Stimulated activated CD8-positive, alpha-beta memory T cell treated with anti-CD3 and anti-CD28 coated beads, Interleukin-4, amount 100 ng/mL, for 1 hour (primary cell): ENCODE measurements at regions not wholly inside any gene's neighbourhood (a gene's known extent, or its start where the extent isn't known, plus 50 kb on each side); places are given as distances from the start of the nearest gene placed in this dataset.
"Not testable (repeated sequence)": the region's sequence is repeated elsewhere in the genome, so short reads cannot be mapped to it uniquely, and the experiment has no call there.

Source experiments
- DNase-seq, 2 donors: peaks; one replicate each; pipeline ENCODE4 v3.0.0-alpha.2; 2020; ENCODE audit warnings: low read depth in 2 of 2, low spot score in 1 of 2

DNA sequence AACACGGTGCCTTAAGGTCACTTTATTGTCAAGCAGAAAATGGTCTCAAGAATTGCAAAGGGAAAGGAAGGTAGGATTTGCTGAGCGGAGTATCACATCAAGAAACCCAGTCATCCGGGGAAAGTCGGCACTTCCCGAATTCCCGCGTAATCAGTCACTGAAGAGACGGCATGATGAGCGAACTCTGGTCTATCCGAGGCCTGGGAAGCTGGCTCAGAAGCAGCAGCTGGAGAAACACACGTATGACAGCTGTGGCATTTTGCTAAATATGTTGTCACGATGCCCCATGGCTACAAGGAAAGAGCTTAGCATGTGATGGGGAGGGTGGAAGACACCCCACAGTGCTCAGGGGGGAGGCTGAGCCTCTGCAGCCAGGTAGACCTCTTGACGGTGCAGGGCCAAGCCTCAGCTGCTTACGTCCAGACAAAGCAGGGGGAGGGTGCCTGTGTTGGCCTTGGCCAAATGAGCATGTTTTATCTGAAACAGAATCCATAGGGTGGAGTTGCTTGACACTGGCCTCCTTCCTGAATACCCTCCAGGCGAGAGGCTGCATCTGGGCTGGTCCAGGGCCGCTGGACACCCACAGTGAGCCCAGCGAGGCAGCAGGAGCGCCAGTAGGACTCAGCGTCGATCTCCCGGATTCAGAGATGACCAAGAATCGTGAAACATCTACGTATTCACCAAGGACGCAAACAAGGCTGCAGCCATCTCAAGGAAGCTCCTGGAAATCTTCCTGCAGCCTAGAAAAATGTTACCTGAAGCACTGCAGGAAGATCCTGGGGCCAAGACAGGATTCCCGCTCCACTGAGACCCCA is 118.8 kb upstream of the AFDN start:
- DNase-seq: no peak

DNA sequence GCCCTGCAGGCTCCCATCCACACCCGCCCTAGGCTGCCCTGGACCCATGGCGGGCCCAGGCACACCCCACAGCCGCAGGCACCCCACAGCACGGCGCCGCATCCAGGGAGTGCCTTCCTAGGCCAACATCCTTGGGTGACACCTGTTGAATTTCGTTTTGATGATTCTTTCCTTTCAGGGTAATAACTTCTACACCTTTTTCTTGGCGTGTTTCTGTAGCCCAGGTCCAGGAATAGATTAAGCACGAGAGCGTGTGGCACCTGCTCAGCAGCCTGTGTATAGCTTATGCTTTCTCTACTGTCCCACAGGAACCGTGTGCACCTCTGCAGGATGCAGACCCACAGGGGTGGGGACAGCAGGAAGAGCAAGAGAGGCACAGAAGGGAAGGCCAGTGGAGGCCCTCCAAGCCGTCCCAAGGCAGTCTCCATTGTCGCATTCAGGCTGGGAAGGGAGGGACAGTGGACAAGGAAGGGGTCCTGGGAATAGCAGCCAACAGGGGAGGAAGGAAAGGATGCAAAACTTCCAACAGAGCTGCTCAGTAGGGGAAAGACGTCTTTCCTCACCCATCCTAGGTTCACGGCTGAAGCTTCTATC is 118.1 kb upstream of the AFDN start:
- DNase-seq: no peak

DNA sequence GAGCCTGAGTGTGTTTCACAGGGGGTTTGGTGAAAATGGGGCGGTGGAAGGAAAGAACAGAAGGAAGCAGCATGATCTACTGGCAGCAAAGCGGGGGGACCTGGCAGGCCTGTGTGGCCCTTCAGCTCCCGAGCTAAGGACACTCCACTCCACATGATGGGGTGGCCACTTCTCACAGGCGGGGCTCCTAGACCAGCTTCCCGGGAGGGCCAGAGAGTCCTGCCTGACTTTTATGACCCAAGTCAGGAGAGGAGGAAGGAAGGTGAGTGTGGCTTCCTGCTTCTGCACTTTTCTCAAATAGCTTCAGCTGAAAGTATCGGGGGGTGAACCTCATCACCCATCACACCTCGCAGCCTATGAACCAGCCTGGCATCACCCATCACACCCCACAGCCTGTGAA is 117.5 kb upstream of the AFDN start:
- no peak for DNase-seq

DNA sequence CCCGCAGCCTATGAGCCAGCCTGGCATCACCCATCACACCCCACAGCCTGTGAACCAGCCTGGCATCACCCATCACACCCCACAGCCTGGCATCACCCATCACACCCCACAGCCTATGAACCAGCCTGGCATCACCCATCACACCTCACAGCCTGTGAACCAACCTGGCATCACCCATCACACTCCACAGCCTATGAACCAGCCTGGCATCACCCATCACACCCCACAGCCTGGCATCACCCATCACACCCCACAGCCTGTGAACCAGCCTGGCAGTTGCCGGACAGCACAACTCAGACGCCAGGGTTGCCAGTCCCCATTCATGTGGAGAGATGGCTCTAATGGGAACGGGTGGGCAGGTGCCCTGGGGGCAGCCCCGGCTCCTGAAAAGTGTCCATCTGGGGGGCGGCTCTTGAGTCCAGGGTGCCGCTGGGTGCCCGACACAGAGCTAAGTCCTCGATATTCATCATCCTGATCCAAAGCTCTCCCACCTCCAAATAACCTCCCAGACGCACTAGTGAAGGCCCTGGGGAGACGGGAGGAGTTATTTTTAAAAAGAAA is 116.9 kb upstream of the AFDN start:
- not testable (repeated sequence) for DNase-seq

DNA sequence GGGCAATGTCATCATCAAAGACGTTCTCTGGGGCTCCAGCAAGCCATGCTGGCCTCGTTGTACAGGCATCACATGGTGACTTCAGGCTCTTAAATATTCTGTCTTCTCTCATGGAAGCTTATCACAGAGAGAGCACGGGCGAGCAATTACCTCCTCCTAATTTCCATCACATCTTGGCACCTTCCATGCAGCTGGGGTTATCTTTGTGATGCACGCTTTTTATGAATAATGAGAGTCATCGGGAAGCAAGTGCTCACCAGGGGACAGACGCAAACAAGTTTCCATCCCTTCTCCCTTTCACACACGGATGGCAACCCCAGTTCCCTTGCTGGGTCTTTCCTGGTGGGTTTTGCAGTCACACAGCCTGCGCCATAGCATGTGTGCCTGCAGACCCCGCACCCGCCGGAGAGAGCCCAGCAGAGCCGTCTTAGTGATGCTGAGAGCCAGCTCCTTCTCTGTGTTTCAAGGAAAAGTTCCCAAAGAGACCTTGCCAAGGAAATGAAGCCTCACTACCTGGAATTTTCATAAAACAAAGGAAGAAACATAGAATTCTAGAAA is 116.3 kb upstream of the AFDN start:
- no peak for DNase-seq

DNA sequence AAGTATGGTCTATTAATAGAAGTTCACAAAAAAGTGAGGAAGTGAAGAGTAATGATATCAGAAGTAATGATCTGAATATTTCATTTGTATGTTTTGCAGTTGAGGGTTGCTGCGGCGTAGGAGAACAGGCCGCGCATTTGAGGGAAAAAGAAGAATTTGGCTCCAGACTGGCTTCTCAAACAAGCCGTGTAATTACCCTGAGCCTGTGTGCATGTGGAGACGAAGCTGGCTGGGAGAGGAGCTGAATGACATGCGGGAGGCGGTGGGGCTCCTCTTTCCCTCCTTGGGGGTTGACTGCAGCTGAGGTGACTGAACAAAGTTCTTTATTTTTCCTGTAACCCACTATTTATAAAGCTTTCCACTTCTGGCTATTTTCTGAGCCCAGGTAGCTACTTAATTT is 115.5 kb upstream of the AFDN start:
- no peak for DNase-seq

DNA sequence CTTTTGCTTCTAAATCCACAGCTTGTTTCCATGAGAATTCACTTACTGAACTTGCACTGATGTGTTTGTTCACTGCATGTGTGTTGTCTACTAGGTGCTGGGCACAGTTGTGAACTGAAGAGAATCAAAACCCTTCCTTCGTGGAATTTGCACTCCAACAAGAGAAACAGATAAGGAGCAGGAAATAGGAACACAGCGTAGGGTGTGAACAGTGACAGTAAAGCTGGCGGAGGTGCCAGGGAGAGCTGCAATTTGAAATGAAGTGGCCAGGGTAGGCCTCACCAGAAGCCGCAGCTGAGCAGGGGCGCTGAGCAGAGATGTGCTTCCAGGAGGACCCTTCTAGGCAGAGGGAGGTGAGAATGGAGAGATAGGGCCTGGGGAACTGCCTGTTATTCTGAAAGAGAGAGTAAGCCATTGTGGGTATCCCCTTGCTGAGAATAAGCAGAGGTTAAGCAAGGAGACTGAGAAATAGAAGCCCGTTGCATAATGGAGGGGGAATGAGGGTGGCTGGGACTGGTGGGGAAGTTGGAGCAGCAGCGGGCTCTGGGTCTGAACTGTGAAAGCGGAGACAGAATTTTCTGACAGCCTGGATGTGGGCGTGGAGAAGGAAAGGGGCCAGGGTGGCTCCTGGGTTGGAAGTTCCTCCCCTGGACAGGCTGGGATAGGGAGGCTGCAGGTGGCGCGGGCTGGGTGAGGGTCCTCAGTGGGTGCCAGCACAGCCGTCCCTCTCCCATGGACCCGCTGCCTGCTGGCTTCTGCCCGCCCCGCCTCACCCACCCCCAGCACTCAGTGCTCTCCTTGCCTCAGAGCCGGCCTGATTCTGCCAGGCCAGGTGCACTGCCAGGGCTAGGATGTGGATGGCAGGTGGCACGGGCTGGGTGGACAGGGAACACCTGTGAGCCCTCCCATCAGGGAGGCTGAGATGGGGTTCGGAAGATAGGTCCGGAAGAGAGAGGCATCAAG is 114.7 kb upstream of the AFDN start:
- no peak for DNase-seq

DNA sequence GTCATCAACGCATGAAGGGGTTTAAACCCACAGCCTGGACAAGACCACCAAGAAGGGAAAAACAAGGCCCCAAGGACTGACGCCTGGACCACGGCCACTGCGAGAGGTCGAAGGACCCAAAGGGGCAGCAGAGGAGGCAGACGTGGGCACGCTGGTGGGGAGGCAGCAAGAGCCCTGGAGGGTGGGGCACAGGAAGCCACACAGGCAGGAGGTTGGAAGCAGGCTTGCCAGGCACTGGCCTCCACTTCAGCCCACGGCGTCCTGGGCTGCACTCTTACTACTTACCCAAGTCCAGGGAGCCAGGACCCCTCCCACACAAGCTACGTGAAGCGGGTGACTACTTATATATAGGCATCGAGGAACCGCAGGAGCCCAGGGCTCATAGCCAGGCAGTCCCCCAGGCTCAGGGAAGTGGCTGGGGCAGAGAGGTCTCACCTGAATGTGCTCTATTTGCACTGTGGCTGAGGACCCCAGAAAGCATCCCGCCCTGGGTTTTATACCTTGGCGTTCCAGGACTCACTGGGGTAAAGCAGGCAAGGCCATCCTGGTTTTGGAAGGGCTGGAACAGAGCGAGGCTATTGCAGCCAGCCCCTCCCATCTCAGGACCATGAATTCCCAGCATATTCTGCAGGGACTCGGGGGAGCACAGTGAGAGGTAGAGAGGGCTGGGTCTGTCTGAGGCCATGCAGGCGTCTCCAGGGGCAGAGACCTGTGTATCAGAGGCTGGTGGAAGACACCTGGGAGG is 113.8 kb upstream of the AFDN start:
- DNase-seq: no peak

DNA sequence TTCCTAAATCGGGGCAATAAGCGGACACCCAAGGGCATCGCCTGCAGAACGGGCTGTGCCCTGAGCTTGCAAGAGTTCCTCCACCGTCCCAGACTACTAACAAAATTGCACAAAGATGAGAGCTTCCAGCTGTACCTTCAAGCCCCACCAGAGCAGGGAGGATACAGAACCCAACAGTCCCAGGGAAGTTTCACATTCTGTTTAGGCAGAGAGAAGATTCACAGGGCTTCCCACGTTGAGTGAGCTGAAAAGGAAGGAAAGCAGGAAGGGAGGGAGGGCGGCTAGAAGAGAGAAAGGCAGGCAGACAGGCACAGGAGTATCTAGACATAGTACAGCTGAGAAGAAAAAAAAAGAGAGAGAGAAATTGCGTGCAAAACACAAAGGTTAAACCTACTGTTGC is 112.6 kb upstream of the AFDN start:
- no peak for DNase-seq

DNA sequence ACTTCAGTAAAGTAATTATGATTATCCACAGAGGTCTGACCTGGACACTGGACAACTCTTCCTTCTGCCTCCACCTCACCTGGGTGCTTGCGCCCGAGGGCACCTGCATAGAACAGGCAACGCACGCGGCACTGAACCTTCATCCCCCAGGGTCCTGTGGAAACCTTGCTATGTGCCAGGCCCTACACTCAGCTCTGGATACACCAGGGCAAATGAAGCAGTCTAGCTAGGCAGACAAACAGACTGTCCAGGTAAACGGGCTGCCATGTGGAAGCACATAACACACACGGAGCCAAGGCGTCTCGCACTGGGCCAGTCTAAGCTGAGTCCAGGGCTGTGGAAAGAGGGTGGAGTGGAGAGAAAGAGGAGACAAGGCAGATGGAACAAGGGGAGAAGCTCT is 109.3 kb upstream of the AFDN start:
- DNase-seq: no peak

DNA sequence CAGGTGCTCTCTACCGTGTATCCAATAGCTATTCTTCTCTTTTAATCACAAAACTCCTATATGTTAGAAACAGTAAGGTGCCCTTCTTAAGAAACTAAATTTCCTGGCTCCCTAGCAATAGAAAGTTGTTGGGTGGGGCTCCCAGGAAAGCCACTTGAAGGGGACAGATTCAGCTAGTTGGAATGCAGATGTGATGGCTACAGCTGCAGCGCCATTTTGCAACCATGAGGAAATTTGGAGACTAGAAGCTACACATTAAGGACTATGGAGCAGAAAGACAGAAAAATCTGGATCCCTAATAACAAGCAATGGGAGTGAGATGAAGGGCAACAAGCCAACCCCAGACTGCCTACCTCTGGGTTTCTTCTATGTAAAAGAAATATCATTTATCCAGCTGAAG is 108.8 kb upstream of the AFDN start:
- DNase-seq: no peak

DNA sequence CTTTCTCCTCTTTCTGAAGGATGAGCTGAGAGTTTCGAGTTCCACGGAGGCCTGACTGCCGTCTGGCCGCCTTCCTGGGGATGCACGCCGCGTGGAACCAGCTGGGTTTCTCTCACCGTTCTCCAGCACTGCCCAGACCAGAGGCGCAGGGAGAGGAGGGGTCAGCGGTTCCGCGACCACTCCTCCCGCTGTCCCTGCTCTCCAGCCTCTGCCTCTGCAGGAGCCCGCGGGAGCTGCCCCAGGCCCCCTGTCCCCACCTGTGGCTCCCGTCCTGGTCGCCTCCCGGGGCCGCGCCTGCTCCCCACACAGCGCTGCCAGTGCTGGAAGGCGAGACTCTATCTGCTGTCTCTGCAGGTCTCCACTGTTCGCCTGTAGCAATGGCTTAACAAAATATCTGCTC is 106.8 kb upstream of the AFDN start:
- DNase-seq: no peak

DNA sequence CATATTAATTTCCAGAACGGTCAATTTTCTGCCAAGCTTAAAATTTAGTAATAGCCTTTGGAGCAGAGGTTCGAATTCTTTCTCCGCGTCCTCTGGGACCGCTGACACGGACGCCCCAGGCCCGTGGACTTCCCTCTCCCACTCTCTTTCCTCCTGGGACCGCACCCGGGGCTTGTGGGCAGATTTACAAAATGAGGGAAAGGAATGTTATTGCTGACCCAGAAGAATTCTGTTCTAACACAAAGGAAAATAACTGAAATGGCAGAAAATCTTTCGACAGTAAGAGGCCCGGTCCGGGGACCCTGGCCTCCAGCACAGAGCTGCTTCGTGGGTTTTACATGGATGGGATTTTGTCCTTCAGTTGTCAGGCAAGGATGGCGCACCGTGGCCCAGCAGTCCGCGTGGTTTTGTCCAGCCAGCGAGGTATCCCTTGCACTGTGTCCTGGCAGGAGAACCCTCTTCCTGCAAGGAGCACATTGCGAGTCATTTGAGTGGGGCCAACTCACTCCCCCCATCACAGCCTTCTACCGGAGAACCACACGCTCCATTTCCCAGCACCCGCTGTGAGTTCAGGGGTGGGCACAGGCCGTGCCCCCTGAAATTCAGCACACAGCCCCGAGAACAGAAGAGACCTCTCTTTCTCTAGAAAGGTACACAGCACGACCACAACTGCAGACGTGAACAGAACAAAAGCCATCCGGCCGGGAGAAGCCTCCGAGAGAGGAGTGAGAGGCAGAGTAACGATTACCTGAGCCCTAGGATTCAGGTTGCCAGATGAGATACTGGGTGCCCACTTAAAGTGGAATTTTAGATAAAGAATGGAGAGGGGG is 106.0 kb upstream of the AFDN start:
- DNase-seq: no peak

DNA sequence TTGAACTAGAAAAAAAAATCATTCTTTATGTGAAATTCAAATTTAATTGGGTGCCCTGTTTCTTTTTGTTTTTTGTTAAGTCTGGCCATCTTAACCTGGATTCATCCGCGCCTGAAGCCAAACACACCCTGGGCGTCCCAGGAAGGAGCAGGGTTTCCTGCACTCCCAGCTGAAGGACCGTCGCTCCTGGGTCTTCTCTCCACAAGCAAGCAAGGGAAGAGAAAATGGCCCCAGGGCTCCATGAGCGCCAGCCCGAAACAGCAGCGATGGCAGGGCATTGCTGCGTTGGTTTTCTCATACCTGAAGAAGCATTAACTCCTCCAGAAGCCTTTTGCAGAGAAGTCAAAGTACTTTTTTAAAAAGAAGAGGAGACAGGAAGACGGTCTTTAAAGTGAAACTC is 105.4 kb upstream of the AFDN start:
- DNase-seq: no peak

DNA sequence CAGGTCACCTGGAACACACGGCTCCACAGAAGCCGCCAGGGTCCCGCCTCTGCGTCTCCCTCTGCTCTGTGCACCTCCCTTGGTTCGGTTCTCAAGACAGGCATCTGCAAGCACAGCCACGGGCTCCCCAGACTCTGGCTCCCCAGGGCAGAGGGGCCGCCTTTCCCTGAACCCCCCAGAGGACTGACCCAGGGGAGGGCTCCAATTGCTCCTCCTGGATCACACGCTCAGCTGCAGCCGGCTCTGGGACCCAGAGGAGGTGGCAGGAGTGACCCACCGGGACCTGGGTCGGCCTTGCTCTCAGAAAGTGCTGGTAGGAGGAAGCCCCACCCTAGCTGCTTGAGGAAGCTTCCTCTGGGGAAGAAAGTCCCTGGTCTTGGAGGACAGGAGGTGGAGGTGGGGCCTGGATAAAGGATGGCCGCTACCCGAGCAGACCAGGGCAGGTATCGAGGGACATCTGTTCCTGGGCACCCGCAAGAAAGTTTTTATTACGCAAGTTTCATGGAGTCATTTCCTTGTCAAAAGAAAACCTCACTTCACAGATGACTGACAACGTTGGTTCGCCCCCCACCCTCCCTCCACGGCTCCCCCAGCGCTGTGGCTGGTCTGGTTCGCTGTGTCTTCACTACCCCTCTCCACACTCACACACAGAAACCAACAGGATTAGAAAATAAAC is 103.9 kb upstream of the AFDN start:
- DNase-seq: no peak

DNA sequence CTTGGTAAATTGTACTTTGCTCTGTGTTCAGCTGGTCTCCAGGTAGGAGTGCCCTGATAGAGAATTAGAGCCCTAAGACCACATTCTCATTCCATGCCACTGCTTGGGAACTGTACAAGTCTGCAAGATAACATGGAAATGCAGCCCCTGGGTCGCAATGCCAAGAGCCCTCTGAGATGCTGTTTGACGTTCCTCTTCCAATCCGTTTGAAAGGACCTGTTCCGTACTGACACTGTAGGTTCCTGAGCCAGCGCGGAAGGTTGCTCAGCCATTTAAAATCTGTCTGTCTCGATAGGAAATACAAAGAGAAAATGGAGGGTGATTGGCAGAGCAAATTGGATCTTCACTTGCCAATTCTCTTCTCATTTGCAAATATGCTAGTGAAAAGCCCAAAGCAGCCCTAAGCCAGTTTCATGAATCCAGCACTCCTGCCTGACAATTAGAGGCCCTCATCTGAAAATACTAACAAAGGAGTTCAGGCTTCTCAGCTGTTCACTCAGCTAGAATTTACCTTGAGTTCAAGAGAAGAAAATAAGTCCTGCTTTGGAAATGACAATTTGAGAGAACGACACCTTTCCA is 100.6 kb upstream of the AFDN start:
- no peak for DNase-seq

DNA sequence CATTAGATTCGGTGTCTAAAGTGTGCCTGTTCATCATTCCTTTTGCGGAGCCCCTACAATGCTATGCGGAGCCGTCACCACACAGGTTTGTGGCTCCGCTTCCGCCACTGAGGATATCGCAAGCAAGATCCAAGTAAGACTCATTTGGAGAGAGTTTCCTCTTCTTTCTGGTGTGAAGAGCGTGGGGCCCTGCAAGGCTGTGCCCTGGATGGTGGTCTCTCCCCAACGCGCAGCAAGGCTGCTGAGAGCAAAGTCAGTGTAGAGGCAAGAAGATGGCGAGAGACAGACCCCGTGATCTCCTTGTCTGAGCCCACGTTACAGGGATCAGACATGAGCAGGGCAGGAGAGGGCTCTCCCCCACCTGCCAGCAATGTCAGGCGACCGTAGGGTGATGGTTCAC is 96.3 kb upstream of the AFDN start:
- DNase-seq: no peak

DNA sequence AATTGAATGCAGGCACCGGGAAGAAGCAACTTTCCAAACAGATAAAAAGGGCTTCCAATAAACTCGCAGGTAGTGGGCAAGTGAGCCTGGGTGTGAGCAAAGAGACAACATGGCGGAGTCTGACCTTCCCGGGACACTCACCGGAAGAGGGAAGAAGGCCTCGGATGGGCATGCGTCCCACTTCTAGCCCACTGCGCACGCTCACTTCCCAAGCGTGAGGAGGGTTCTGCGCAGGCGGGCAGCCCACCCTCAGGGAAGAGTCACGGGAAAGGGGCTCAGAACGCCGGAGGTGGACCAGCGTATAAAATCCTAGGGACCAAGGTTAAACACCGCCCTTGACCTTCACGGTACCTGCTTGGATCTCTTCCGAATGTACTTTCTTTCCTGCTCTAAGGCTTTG is 95.5 kb upstream of the AFDN start:
- no peak for DNase-seq
